ACHN (cell line): ENCODE measurements at regions not wholly inside any gene's neighbourhood (a gene's known extent, or its start where the extent isn't known, plus 50 kb on each side); places are given as distances from the start of the nearest gene placed in this dataset.

Experiments used
- DNase-seq: peaks from one replicate; pipeline ENCODE4 v3.0.0-alpha.2; 2015
- in situ Hi-C: cut with HindIII; loops from 2 replicates; pipeline ENCODE4 v1.10.0; 2017; ENCODE audit warnings: low sequenced_read_pairs, low pct_ligation_motif_present, low pct_unique_long_range_greater_than_20kb

GRCh38 chr21:16353764-16354163 lies 624.0 kb downstream of the USP25 start:
- DNase-seq, result no peak
- in situ Hi-C loops, result no loop called here

GRCh38 chr21:16357994-16358393 lies 628.2 kb downstream of the USP25 start:
- DNase-seq, result no peak
- in situ Hi-C loops, result no loop called here

- in situ Hi-C loops, result no loop called here
- no peak for DNase-seq
Measured at GRCh38 chr21:16358784-16359183, 629.0 kb downstream of the USP25 start.

- DNase-seq, result no peak
- in situ Hi-C loops, result no loop called here
Measured at GRCh38 chr21:16363100-16363499, 633.3 kb downstream of the USP25 start.

- DNase-seq, result no peak
- in situ Hi-C loops, result no loop called here
Measured at GRCh38 chr21:16363518-16363917, 633.7 kb downstream of the USP25 start.

- in situ Hi-C loops, result no loop called here
- DNase-seq, result no peak
Measured at GRCh38 chr21:16366207-16366606, 636.4 kb downstream of the USP25 start.

- no peak for DNase-seq
- in situ Hi-C loops, result no loop called here
Measured at GRCh38 chr21:16367079-16367478, 637.3 kb downstream of the USP25 start.

- in situ Hi-C loops, result no loop called here
- DNase-seq, result no peak
Measured at GRCh38 chr21:16370186-16370585, 640.4 kb downstream of the USP25 start.

- in situ Hi-C loops, result no loop called here
- DNase-seq, result no peak
Measured at GRCh38 chr21:16372586-16372985, 642.8 kb downstream of the USP25 start.

GRCh38 chr21:16376673-16377072 lies 646.9 kb downstream of the USP25 start:
- in situ Hi-C loops, result no loop called here
- DNase-seq, result no peak

GRCh38 chr21:16377120-16377658 lies 647.4 kb downstream of the USP25 start:
- in situ Hi-C loops, result no loop called here
- DNase-seq, result no peak

GRCh38 chr21:16377857-16378256 lies 648.1 kb downstream of the USP25 start:
- in situ Hi-C loops, result no loop called here
- DNase-seq, result no peak

GRCh38 chr21:16378525-16378924 lies 648.7 kb downstream of the USP25 start:
- in situ Hi-C loops, result no loop called here
- DNase-seq, result no peak

- in situ Hi-C loops, result no loop called here
- DNase-seq, result no peak
Measured at GRCh38 chr21:16388291-16388690, 658.5 kb downstream of the USP25 start.

GRCh38 chr21:16388911-16389560 lies 659.3 kb downstream of the USP25 start:
- DNase-seq, result no peak
- in situ Hi-C loops, result no loop called here

- DNase-seq, result no peak
- in situ Hi-C loops, result no loop called here
Measured at GRCh38 chr21:16389643-16390042, 659.9 kb downstream of the USP25 start.

GRCh38 chr21:16395285-16395684 lies 665.5 kb downstream of the USP25 start:
- no peak for DNase-seq
- in situ Hi-C loops, result no loop called here

- no peak for DNase-seq
- in situ Hi-C loops, result no loop called here
Measured at GRCh38 chr21:16402752-16403151, 673.0 kb downstream of the USP25 start.

- no peak for DNase-seq
- in situ Hi-C loops, result no loop called here
Measured at GRCh38 chr21:16404776-16405175, 675.0 kb downstream of the USP25 start.

- DNase-seq, result no peak
- in situ Hi-C loops, result no loop called here
Measured at GRCh38 chr21:16406355-16406754, 676.6 kb downstream of the USP25 start.
